ENCODE measurements at regions not wholly inside any gene's neighbourhood (a gene's known extent, or its start where the extent isn't known, plus 50 kb on each side); places are given as distances from the start of the nearest gene placed in this dataset.
"Not testable (repeated sequence)": the region's sequence is repeated elsewhere in the genome, so short reads cannot be mapped to it uniquely, and the experiment has no call there.

- intact Hi-C loops (cut with micrococcal nuclease), result no loop called here
- Mint-ChIP-seq H3K4me3 (no peak overlapping the region), H3K36me3 (ENCODE audit: low read depth) (no peaks in the 10 kb centered on the region), H3K27ac (no peak overlapping the region), H3K27me3 (no peaks in the 10 kb centered on the region), H3K4me1 (ENCODE audit: low read depth) (no peaks in the 10 kb centered on the region), H3K9me3 (peaks cover 8% of the 10 kb centered on the region)
Observed at GRCh38 chr4:54571293-54572151, 86.2 kb upstream of the KIT start.

GRCh38 chr4:54572152-54572542 lies 85.6 kb upstream of the KIT start:
- no peak overlapping the region for H3K27ac Mint-ChIP-seq
- H3K36me3 Mint-ChIP-seq (ENCODE audit: low read depth), result no peaks in the 10 kb centered on the region
- intact Hi-C loops (cut with micrococcal nuclease), result no loop called here
- H3K4me3 Mint-ChIP-seq, result no peak overlapping the region
- peaks cover 8% of the 10 kb centered on the region for H3K9me3 Mint-ChIP-seq
- no peaks in the 10 kb centered on the region for H3K4me1 Mint-ChIP-seq (ENCODE audit: low read depth)
- no peaks in the 10 kb centered on the region for H3K27me3 Mint-ChIP-seq

GRCh38 chr4:54574500-54574899 lies 83.3 kb upstream of the KIT start:
- Mint-ChIP-seq H3K9me3 (peaks cover 8% of the 10 kb centered on the region), H3K4me3 (no peak overlapping the region), H3K36me3 (ENCODE audit: low read depth) (no peaks in the 10 kb centered on the region), H3K27ac (no peak overlapping the region), H3K27me3 (no peaks in the 10 kb centered on the region), H3K4me1 (ENCODE audit: low read depth) (no peaks in the 10 kb centered on the region)
- intact Hi-C loops (cut with micrococcal nuclease), result no loop called here

DNA sequence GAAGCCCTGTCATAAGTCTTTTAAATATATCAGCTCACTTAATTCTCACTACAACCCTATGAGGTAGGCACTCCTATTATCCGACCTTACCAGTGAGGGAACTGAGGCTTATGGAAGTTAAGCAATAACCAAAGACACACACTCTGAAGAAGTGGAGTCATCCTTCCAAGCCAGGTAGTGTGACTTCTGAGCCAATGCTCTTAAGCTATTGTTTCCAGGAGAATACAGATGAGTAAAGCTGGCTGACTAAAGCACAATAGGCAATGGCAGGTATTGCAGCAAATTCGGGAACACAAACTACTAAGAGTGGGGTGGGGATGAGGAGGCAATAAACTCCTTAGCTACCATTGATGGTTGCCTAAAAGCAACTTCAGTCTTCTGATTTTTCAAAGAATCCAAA lies 81.8 kb upstream of the KIT start:
- intact Hi-C loops (cut with micrococcal nuclease), result no loop called here
- H3K4me3 Mint-ChIP-seq, result no peak overlapping the region
- H3K9me3 Mint-ChIP-seq, result peaks cover 8% of the 10 kb centered on the region
- H3K36me3 Mint-ChIP-seq (ENCODE audit: low read depth), result no peaks in the 10 kb centered on the region
- H3K27ac Mint-ChIP-seq, result no peak overlapping the region
- H3K27me3 Mint-ChIP-seq, result no peaks in the 10 kb centered on the region
- no peaks in the 10 kb centered on the region for H3K4me1 Mint-ChIP-seq (ENCODE audit: low read depth)

- no peaks in the 10 kb centered on the region for H3K9me3 Mint-ChIP-seq
- H3K4me3 Mint-ChIP-seq, result no peak overlapping the region
- H3K4me1 Mint-ChIP-seq (ENCODE audit: low read depth), result no peaks in the 10 kb centered on the region
- H3K27me3 Mint-ChIP-seq, result no peaks in the 10 kb centered on the region
- H3K27ac Mint-ChIP-seq, result no peak overlapping the region
- H3K36me3 Mint-ChIP-seq (ENCODE audit: low read depth), result no peaks in the 10 kb centered on the region
- intact Hi-C loops (cut with micrococcal nuclease), result no loop called here
Observed at GRCh38 chr4:54581807-54582206, 76.0 kb upstream of the KIT start.

DNA sequence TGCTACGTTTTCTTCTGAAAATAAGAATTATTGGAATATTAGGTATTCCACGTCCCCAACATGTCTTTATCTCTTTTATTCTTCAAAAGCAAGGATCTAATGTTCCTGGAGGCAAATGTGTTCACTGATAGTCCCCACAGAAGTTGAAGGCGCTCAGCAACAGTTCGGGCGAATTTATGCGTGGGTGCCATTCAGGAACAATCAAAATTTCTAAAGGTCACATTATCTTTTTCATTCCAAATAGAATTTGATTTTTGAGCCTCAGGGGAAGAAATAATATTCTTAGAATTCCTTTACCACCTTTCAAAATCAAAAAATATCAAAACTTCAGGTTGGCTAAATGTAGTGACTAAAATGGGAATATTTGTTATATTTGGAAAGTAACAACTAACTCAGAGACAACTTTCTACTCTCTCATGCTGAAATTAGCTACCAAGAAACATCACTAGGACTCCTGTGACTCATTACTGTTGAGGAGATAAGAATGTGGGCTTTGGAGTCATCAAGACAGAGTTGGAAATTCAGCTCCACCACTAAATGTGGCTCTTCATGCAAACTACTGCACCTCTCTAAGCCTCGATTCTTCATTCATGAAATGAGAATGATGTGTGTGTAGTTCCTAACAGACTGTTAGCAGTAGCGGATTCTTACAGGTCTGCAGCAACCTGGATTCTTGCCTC lies 72.3 kb upstream of the KIT start:
- no peaks in the 10 kb centered on the region for H3K36me3 Mint-ChIP-seq (ENCODE audit: low read depth)
- H3K4me3 Mint-ChIP-seq, result no peak overlapping the region
- intact Hi-C loops (cut with micrococcal nuclease), result no loop called here
- H3K9me3 Mint-ChIP-seq, result no peaks in the 10 kb centered on the region
- no peaks in the 10 kb centered on the region for H3K4me1 Mint-ChIP-seq (ENCODE audit: low read depth)
- H3K27me3 Mint-ChIP-seq, result no peaks in the 10 kb centered on the region
- no peak overlapping the region for H3K27ac Mint-ChIP-seq

GRCh38 chr4:54586320-54586955 lies 71.3 kb upstream of the KIT start:
- Mint-ChIP-seq H3K4me3 (no peak overlapping the region), H3K9me3 (no peaks in the 10 kb centered on the region), H3K36me3 (ENCODE audit: low read depth) (no peaks in the 10 kb centered on the region), H3K27ac (no peak overlapping the region), H3K4me1 (ENCODE audit: low read depth) (no peaks in the 10 kb centered on the region), H3K27me3 (no peaks in the 10 kb centered on the region)
- intact Hi-C loops (cut with micrococcal nuclease), result no loop called here

- Mint-ChIP-seq H3K9me3 (no peaks in the 10 kb centered on the region), H3K27me3 (no peaks in the 10 kb centered on the region), H3K27ac (no peak overlapping the region), H3K4me3 (no peak overlapping the region), H3K4me1 (ENCODE audit: low read depth) (no peaks in the 10 kb centered on the region), H3K36me3 (ENCODE audit: low read depth) (no peaks in the 10 kb centered on the region)
- intact Hi-C loops (cut with micrococcal nuclease), result no loop called here
Observed at GRCh38 chr4:54587107-54587891, 70.5 kb upstream of the KIT start.

- Mint-ChIP-seq H3K4me1 (ENCODE audit: low read depth) (no peaks in the 10 kb centered on the region), H3K9me3 (no peaks in the 10 kb centered on the region), H3K27ac (no peak overlapping the region), H3K27me3 (no peaks in the 10 kb centered on the region), H3K4me3 (no peak overlapping the region), H3K36me3 (ENCODE audit: low read depth) (no peaks in the 10 kb centered on the region)
- intact Hi-C loops (cut with micrococcal nuclease), result no loop called here
Observed at GRCh38 chr4:54588404-54588803, 69.4 kb upstream of the KIT start.

DNA sequence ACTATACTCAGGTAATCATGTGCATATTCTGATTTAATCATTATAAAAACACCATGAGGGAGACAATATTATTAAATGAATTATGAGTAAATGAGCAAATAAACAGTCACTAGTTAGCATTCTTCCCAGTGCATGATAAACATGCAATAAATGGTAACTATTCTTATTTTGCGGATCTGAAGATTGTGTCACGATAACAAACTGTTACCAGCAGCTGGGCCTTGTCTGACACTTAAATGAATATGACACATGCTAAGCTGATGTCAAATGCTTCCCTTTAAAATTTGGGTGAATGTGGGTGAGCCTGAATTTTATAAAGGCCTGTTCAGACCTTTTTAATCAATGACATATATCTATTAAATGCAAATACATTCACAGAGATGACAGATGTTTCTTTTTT lies 68.2 kb upstream of the KIT start:
- Mint-ChIP-seq H3K36me3 (ENCODE audit: low read depth) (no peaks in the 10 kb centered on the region), H3K27ac (no peak overlapping the region), H3K4me1 (ENCODE audit: low read depth) (no peaks in the 10 kb centered on the region), H3K9me3 (no peaks in the 10 kb centered on the region), H3K4me3 (no peak overlapping the region), H3K27me3 (no peaks in the 10 kb centered on the region)
- intact Hi-C loops (cut with micrococcal nuclease), result no loop called here

DNA sequence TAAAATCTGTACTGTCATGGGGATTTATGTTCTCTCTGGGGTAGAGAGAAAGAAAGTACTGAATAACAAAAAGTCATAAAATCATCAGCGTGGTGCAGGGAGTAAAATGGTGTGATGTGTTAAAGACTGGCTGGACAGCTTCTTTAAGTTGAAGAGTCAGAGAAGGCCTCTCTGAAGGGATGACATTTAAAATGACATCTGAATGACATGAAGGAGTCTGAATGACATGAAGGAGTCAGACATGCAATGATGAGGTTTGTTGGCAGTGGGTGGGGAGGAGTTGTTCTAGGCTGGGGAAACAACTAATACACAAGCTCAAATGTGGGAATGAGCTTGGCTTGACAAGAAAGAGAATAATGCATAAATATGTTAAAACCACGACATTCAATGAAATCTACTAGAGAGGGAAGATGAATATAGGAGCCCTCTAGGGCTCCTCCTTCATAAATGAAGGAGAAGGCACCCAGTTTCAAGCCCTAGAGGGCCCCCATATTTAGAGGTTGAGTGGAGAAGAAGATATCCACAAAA lies 63.9 kb upstream of the KIT start:
- Mint-ChIP-seq H3K27ac (no peak overlapping the region), H3K4me3 (no peak overlapping the region), H3K4me1 (ENCODE audit: low read depth) (no peaks in the 10 kb centered on the region), H3K27me3 (no peaks in the 10 kb centered on the region), H3K9me3 (no peaks in the 10 kb centered on the region), H3K36me3 (ENCODE audit: low read depth) (no peaks in the 10 kb centered on the region)
- intact Hi-C loops (cut with micrococcal nuclease), result no loop called here

DNA sequence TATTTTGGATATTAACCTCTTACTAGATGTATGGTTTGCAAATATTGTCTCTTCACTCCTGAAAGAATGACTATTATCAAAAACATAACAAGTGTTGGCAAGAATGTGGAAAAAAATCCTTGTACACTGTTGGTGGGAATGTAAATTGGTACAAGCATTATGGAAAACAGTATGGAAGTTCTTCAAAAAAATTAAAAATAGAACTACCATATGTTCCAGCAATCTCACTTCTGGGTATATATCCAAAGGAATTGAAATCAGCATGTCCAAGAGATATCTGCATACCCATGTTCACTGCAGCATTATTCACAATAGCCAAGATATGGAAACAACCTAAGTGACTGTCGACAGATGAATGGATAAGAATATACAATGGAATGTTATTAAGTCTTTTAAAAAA lies 61.6 kb upstream of the KIT start:
- intact Hi-C loops (cut with micrococcal nuclease), result no loop called here
- H3K9me3 Mint-ChIP-seq, result no peaks in the 10 kb centered on the region
- H3K4me3 Mint-ChIP-seq, result no peak overlapping the region
- H3K27me3 Mint-ChIP-seq, result no peaks in the 10 kb centered on the region
- H3K4me1 Mint-ChIP-seq (ENCODE audit: low read depth), result no peaks in the 10 kb centered on the region
- no peaks in the 10 kb centered on the region for H3K36me3 Mint-ChIP-seq (ENCODE audit: low read depth)
- H3K27ac Mint-ChIP-seq, result no peak overlapping the region

DNA sequence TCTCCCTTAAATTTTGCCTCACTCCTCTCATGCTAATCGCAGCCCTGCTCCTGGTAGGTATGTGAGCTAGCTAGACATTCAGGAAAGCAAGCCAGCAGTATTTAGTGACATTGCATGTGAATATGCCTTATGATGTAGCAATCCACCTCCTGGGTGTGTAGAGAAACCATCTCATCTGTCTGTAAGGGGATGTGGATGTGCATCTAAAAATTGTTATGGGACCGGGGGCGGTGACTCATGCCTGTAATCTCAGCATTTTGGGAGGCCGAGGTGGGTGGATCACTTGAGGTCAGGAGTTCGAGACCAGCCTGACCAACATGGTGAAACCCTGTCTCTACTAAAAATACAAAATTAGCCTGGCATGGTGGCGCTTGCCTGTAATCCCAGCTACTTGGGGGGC lies 60.1 kb upstream of the KIT start:
- H3K27me3 Mint-ChIP-seq; H3K36me3 Mint-ChIP-seq (ENCODE audit: low read depth); intact Hi-C loops (cut with micrococcal nuclease); H3K27ac Mint-ChIP-seq; H3K4me1 Mint-ChIP-seq (ENCODE audit: low read depth); H3K9me3 Mint-ChIP-seq; H3K4me3 Mint-ChIP-seq: not testable (repeated sequence)

GRCh38 chr4:54602175-54602574 lies 55.6 kb upstream of the KIT start:
- H3K4me1 Mint-ChIP-seq (ENCODE audit: low read depth); H3K36me3 Mint-ChIP-seq (ENCODE audit: low read depth); H3K27me3 Mint-ChIP-seq; H3K27ac Mint-ChIP-seq; H3K4me3 Mint-ChIP-seq; H3K9me3 Mint-ChIP-seq; intact Hi-C loops (cut with micrococcal nuclease): not testable (repeated sequence)
